H1 (cell line): ENCODE measurements at regions not wholly inside any gene's neighbourhood (a gene's known extent, or its start where the extent isn't known, plus 50 kb on each side); places are given as distances from the start of the nearest gene placed in this dataset.

Experiments
- CTCF ChIA-PET: fragments of 300-600 bp; sonication (Branson Sonifier 250); formaldehyde crosslinking; loops from one replicate; lab custom pipeline; 2021; ENCODE audit not compliant: partially characterized antibody; lab: Charles Lee
- POLR2A ChIA-PET: fragments of 300-600 bp; sonication (Branson Sonifier 250); formaldehyde crosslinking; loops from one replicate; lab custom pipeline; 2021; ENCODE audit warnings: inconsistent platforms; ENCODE audit not compliant: partially characterized antibody; lab: Charles Lee
- DNase-seq, 2 experiments: peaks; one replicate each; pipeline versions ENCODE4 v3.0.0 to v3.0.0-alpha.2; 2010 to 2022; ENCODE audit warnings: low spot score in 2 of 2, low read depth in 1 of 2, mixed read lengths in 1 of 2
- FAIRE-seq: peaks from 2 replicates; lab custom pipeline; 2011; peaks lifted over from hg19 to GRCh38; lab: Jason Lieb, UNC
- H2AFZ ChIP-seq: 2 replicates; pipeline ENCODE4 v1.8.1; 2012; ENCODE audit warnings: low read length, inconsistent platforms
- H2AK5ac ChIP-seq: 2 replicates; pipeline ENCODE4 v1.6.1; 2013; ENCODE audit warnings: low read depth, low read length
- H2BK120ac ChIP-seq: replicated peaks from 2 replicates; pipeline ENCODE3; 2013; ENCODE audit warnings: low read depth, low read length, inconsistent platforms
- H2BK12ac ChIP-seq: 2 replicates; pipeline ENCODE4 v1.6.1; 2013; ENCODE audit warnings: low read depth, low read length
- H2BK15ac ChIP-seq: 2 replicates; pipeline ENCODE4 v1.6.1; 2013; ENCODE audit warnings: low read length
- H2BK20ac ChIP-seq: 2 replicates; pipeline ENCODE4 v1.6.1; 2013; ENCODE audit warnings: low read length
- H2BK5ac ChIP-seq: 2 replicates; pipeline ENCODE4 v1.6.1; 2013; ENCODE audit warnings: low read depth, low read length
- H3K14ac ChIP-seq: 2 replicates; pipeline ENCODE4 v1.6.1; 2013; ENCODE audit warnings: inconsistent platforms; ENCODE audit not compliant: insufficient read length
- H3K18ac ChIP-seq: 2 replicates; pipeline ENCODE4 v1.6.1; 2013; ENCODE audit warnings: low read length; ENCODE audit errors: extremely low read depth
- H3K23ac ChIP-seq: 2 replicates; pipeline ENCODE4 v1.6.1; 2013; ENCODE audit warnings: inconsistent platforms; ENCODE audit not compliant: insufficient read length
- H3K23me2 ChIP-seq: 2 replicates; pipeline ENCODE4 v1.6.1; 2013; ENCODE audit warnings: low read depth, low read length
- H3K27ac ChIP-seq: 2 replicates; pipeline ENCODE4 v1.6.1; 2011; ENCODE audit warnings: low read depth, low read length, inconsistent platforms
- H3K27me3 ChIP-seq, 4 experiments: replicated peaks in 1 of 4; 1 replicate in 1 of 4; 2 replicates in 3 of 4; pipeline versions ENCODE4 v1.6.1 to v1.8.1; 2011 to 2013; ENCODE audit warnings: low read length in 3 of 4, mild to moderate bottlenecking in 3 of 4, inconsistent platforms in 2 of 4, mixed read lengths in 2 of 4, moderate library complexity in 1 of 4; ENCODE audit not compliant: control insufficient read depth in 3 of 4, insufficient read depth in 3 of 4; ENCODE audit errors: extremely low read depth in 1 of 4
- H3K36me3 ChIP-seq, 4 experiments: 2 replicates each; pipeline versions ENCODE4 v1.6.1 to v1.8.1; 2011 to 2013; ENCODE audit warnings: mild to moderate bottlenecking in 4 of 4, low read length in 3 of 4, moderate library complexity in 2 of 4, control low read depth in 1 of 4, inconsistent platforms in 1 of 4; ENCODE audit not compliant: insufficient read depth in 4 of 4, control insufficient read depth in 2 of 4
- H3K4ac ChIP-seq: replicated peaks from 2 replicates; pipeline ENCODE3; 2013; ENCODE audit warnings: low read length, low read depth, mixed read lengths, inconsistent platforms; ENCODE audit not compliant: insufficient read length
- H3K4me1 ChIP-seq, 4 experiments: replicated peaks in 1 of 4; 1 replicate in 1 of 4; 2 replicates in 3 of 4; pipeline versions ENCODE4 v1.6.1 to v1.8.1; 2011 to 2013; ENCODE audit warnings: low read length in 3 of 4, inconsistent platforms in 2 of 4, mixed read lengths in 1 of 4; ENCODE audit not compliant: insufficient read depth in 4 of 4, control insufficient read depth in 3 of 4
- H3K4me2 ChIP-seq, 2 experiments: 2 replicates each; pipeline versions ENCODE4 v1.6.1 to v1.8.1; 2011 to 2013; ENCODE audit warnings: low read depth in 2 of 2, low read length in 2 of 2, control low read depth in 1 of 2, inconsistent platforms in 1 of 2, mild to moderate bottlenecking in 1 of 2; ENCODE audit not compliant: insufficient read depth in 1 of 2
- H3K4me3 ChIP-seq, 4 experiments: fragments of 200-600, 300-600 bp in 1 of 4; sonication (generic), shearing (Covaris generic), sonication (Bioruptor Twin) in 1 of 4; 2 replicates each; pipeline versions ENCODE4 v1.5.1 to v1.8.1; 2011 to 2016; ENCODE audit warnings: low read length in 4 of 4, low read depth in 3 of 4, control low read depth in 2 of 4, inconsistent platforms in 2 of 4, mild to moderate bottlenecking in 2 of 4, mixed read lengths in 1 of 4, moderate library complexity in 1 of 4; ENCODE audit not compliant: insufficient read depth in 2 of 4; ENCODE audit errors: extremely low read depth in 1 of 4
- H3K56ac ChIP-seq: replicated peaks from 2 replicates; pipeline ENCODE3; 2013; ENCODE audit warnings: low read depth, mild to moderate bottlenecking, mixed read lengths, low read length, inconsistent platforms; ENCODE audit not compliant: insufficient read length
- H3K79me1 ChIP-seq: 2 replicates; pipeline ENCODE4 v1.6.1; 2013; ENCODE audit warnings: low read depth, low read length, control low read depth
- H3K79me2 ChIP-seq, 2 experiments: 2 replicates each; pipeline versions ENCODE4 v1.6.1 to v1.8.1; 2012 to 2013; ENCODE audit warnings: low read length in 2 of 2, mild to moderate bottlenecking in 2 of 2, inconsistent platforms in 1 of 2; ENCODE audit not compliant: insufficient read depth in 2 of 2, control insufficient read depth in 1 of 2
- H3K9ac ChIP-seq, 4 experiments: replicated peaks in 1 of 4; 1 replicate in 1 of 4; 2 replicates in 3 of 4; pipeline versions ENCODE4 v1.6.1 to v1.8.1; 2011 to 2013; ENCODE audit warnings: low read depth in 3 of 4, low read length in 3 of 4, control low read depth in 2 of 4, mild to moderate bottlenecking in 2 of 4, moderate library complexity in 2 of 4, inconsistent platforms in 1 of 4; ENCODE audit errors: extremely low read depth in 1 of 4
- H3K9me3 ChIP-seq, 2 experiments: 2 replicates each; pipeline versions ENCODE4 v1.6.1 to v1.8.1; 2012 to 2013; ENCODE audit warnings: mild to moderate bottlenecking in 2 of 2, moderate library complexity in 2 of 2, control low read depth in 1 of 2, inconsistent platforms in 1 of 2, low read depth in 1 of 2, low read length in 1 of 2, mixed read lengths in 1 of 2; ENCODE audit not compliant: insufficient read depth in 2 of 2
- H4K20me1 ChIP-seq, 2 experiments: replicated peaks in 1 of 2; 2 replicates each; pipeline versions ENCODE3 to v1.8.1; 2011 to 2013; ENCODE audit warnings: inconsistent platforms in 2 of 2, low read length in 2 of 2, mild to moderate bottlenecking in 1 of 2; ENCODE audit not compliant: insufficient read depth in 2 of 2, control insufficient read depth in 1 of 2
- H4K5ac ChIP-seq: 2 replicates; pipeline ENCODE4 v1.6.1; 2013; ENCODE audit warnings: low read length, low read depth, mixed read lengths, inconsistent platforms; ENCODE audit not compliant: insufficient read length
- H4K8ac ChIP-seq: 2 replicates; pipeline ENCODE4 v1.8.0; 2013; ENCODE audit warnings: mild to moderate bottlenecking, moderate library complexity, low read length, inconsistent platforms; ENCODE audit not compliant: insufficient read depth; ENCODE audit errors: extremely low read depth
- H4K91ac ChIP-seq: replicated peaks from 2 replicates; pipeline ENCODE3; 2013; ENCODE audit warnings: low read length, mixed read lengths, inconsistent platforms; ENCODE audit not compliant: insufficient read length
- BRCA1 ChIP-seq: IDR thresholded peaks from 2 replicates; pipeline ENCODE4 v1.6.1; 2012; ENCODE audit warnings: low read depth, low read length, improper control_type of control experiment
- CHD2 ChIP-seq: IDR thresholded peaks from 2 replicates; pipeline ENCODE4 v1.6.1; 2012; ENCODE audit warnings: low read length, improper control_type of control experiment
- E2F6 ChIP-seq: IDR thresholded peaks from 2 replicates; pipeline ENCODE4 v1.6.1; 2012; ENCODE audit warnings: inconsistent platforms
- EZH2 ChIP-seq: fragments of 200-600 bp; sonication (generic); IDR thresholded peaks from 2 replicates; pipeline ENCODE4 v1.7.1; 2012; ENCODE audit warnings: low read depth, mild to moderate bottlenecking, moderate library complexity, low read length, inconsistent platforms; ENCODE audit not compliant: severe bottlenecking
- HDAC2 ChIP-seq, 2 experiments: fragments of 300-600 bp in 1 of 2; sonication (generic) in 1 of 2; IDR thresholded peaks; 2 replicates each; pipeline ENCODE4 v1.6.1; 2011 to 2012; ENCODE audit warnings: low read depth in 2 of 2, low read length in 2 of 2, mild to moderate bottlenecking in 2 of 2, moderate library complexity in 2 of 2, borderline replicate concordance in 1 of 2, inconsistent platforms in 1 of 2
- JUN ChIP-seq: IDR thresholded peaks from 2 replicates; pipeline ENCODE4 v1.6.1; 2011; ENCODE audit warnings: low read depth, mild to moderate bottlenecking, improper control_type of control experiment, low read length
- JUND ChIP-seq: IDR thresholded peaks from 2 replicates; pipeline ENCODE4 v1.6.1; 2011; ENCODE audit warnings: mild to moderate bottlenecking, improper control_type of control experiment, low read length
- KDM5A ChIP-seq: fragments of 200-600 bp; IDR thresholded peaks from 2 replicates; pipeline ENCODE4 v1.7.1; 2012; ENCODE audit warnings: mild to moderate bottlenecking, low read length, inconsistent platforms, mixed read lengths
- PHF8 ChIP-seq: fragments of 200-600 bp; sonication (generic); conservative IDR thresholded peaks from 2 replicates; pipeline ENCODE4 v1.7.1; 2012; ENCODE audit warnings: low read depth, mild to moderate bottlenecking, inconsistent platforms, low read length, moderate library complexity
- SP1 ChIP-seq: IDR thresholded peaks from 2 replicates; pipeline ENCODE4 v1.6.1; 2011; ENCODE audit warnings: low read depth, low read length
- SP4 ChIP-seq: IDR thresholded peaks from 2 replicates; pipeline ENCODE4 v1.6.1; 2012; ENCODE audit warnings: low read length, inconsistent platforms
- TCF12 ChIP-seq: IDR thresholded peaks from 2 replicates; pipeline ENCODE4 v1.6.1; 2011; ENCODE audit warnings: low read depth, mild to moderate bottlenecking, low read length
- TEAD4 ChIP-seq: IDR thresholded peaks from 2 replicates; pipeline ENCODE4 v1.6.1; 2012; ENCODE audit warnings: low read depth, low read length, inconsistent platforms, mixed read lengths
- WGBS, 2 experiments: shearing (Covaris generic) in 1 of 2; methylation state at CpG; one replicate each; pipeline versions ENCODE4 v1.1.6 to v1.1.7; 2013 to 2015; ENCODE audit warnings: low lambda C conversion rate in 2 of 2, mixed read lengths in 2 of 2, inconsistent platforms in 1 of 2, low coverage in 1 of 2, missing lambda C conversion rate in 1 of 2; ENCODE audit not compliant: insufficient replicate concordance in 2 of 2, insufficient coverage in 1 of 2, insufficient read length in 1 of 2; ENCODE audit errors: extremely low coverage in 1 of 2, missing lambda C conversion rate in 1 of 2; 5-methylcytosine and 5-hydroxymethylcytosine counted together

- no peak overlapping the region for H2AK5ac ChIP-seq
- peak overlapping the region; percentile 47 for H3K4ac ChIP-seq
- H4K91ac ChIP-seq: peak overlapping the region; percentile 86
- peak overlapping the region; percentile 54; the same call in 1 of the 2 replicates for H4K8ac ChIP-seq
- H2BK5ac ChIP-seq: peak overlapping the region; percentile 74; the same call in 1 of the 2 replicates
- 18% methylated on average over 6 of the region's 8 CpGs; no CpG with 5 or more reads in 1 of the 2 experiments for WGBS, 2 experiments
- FAIRE-seq (peak; percentile 81), DNase-seq (peak; percentile 62 to 98)
- no peaks in the 10 kb centered on the region for H3K79me1 ChIP-seq
- H3K9ac ChIP-seq: no peak overlapping the region
- no peaks in the 10 kb centered on the region for H3K27me3 ChIP-seq
- H3K18ac ChIP-seq: peak overlapping the region; percentile 64; the same call in 1 of the 2 replicates
- no peaks in the 10 kb centered on the region; a peak in 2 of 7 replicates for H3K4me1 ChIP-seq
- POLR2A ChIA-PET: interaction anchor here (0.9 to 1.0 kb wide), 2 partner anchors 18 to 65 kb away, joined by 3 read pairs; no protein-coding TSS in a partner anchor
- no peaks in the 10 kb centered on the region for H4K20me1 ChIP-seq
- no peaks in the 10 kb centered on the region for H3K79me2 ChIP-seq
- peak overlapping the region; percentile 48 for H3K27ac ChIP-seq
- no peak overlapping the region for H3K23ac ChIP-seq
- no peak overlapping the region for H3K4me3 ChIP-seq
- H2BK15ac ChIP-seq: 0 out of 2 replicates have a peak overlapping the region, but pooled peaks have one; percentile 25
- no peak overlapping the region for H3K14ac ChIP-seq
- no peak overlapping the region for H3K56ac ChIP-seq
- no peaks in the 10 kb centered on the region for H3K23me2 ChIP-seq
- H4K5ac ChIP-seq: peak overlapping the region; percentile 72
- H3K9me3 ChIP-seq: peaks cover 5 to 6% of the 10 kb centered on the region in 2 experiments; a peak in 1 of 4 replicates
- peak overlapping the region; percentile 89; the same call in 1 of the 2 replicates for H2BK12ac ChIP-seq
- CTCF ChIA-PET: interaction anchor here (0.6 to 3.4 kb wide), 58 partner anchors 8 to 559 kb away, joined by 3 to 24 read pairs (median 4); no protein-coding TSS in a partner anchor
- no peak overlapping the region for H3K4me2 ChIP-seq
- no peak overlapping the region for H2BK20ac ChIP-seq
- peak overlapping the region; percentile 56 for H2BK120ac ChIP-seq
- no peaks in the 10 kb centered on the region for H3K36me3 ChIP-seq
- peak overlapping the region; percentile 82; the same call in 1 of the 2 replicates for H2AFZ ChIP-seq
- no peak for TF ChIP-seq HDAC2 (IDR thresholded peaks at IDR 0.05; ENCODE audit: borderline replicate concordance in 1 of 2, low read depth in 2 of 2, low read length in 2 of 2)
- no peak for TF ChIP-seq CHD2
- no peak for TF ChIP-seq TCF12
- no peak for TF ChIP-seq BRCA1
- no peak for TF ChIP-seq KDM5A
- no peak for TF ChIP-seq PHF8
- TF ChIP-seq TEAD4: no peak
- TF ChIP-seq SP4: peak; percentile 35; the same call in 1 of the 2 replicates
- TF ChIP-seq E2F6: no peak
- 0 out of 2 replicates have a peak, but pooled peaks have one; percentile 14 for TF ChIP-seq JUND
- no peak for TF ChIP-seq EZH2
- no peak for TF ChIP-seq SP1
- no peak for TF ChIP-seq JUN
Measured at GRCh38 chr1:29793101-29793546, 556.8 kb downstream of the PTPRU start.
